HG03025 (cell line): ENCODE measurements at regions not wholly inside any gene's neighbourhood (a gene's known extent, or its start where the extent isn't known, plus 50 kb on each side); places are given as distances from the start of the nearest gene placed in this dataset.
"Not testable (repeated sequence)": the region's sequence is repeated elsewhere in the genome, so short reads cannot be mapped to it uniquely, and the experiment has no call there.

Experiments
- ATAC-seq: cut with Tn5 transposase; IDR thresholded peaks from one replicate; pipeline ENCODE4 v1.9.1; 2021; ENCODE audit warnings: mild to moderate bottlenecking, moderate library complexity; ENCODE audit not compliant: unreplicated experiment, low FRiP score

GRCh38 chr14:34381304-34381703, 80.7 kb downstream of the SPTSSA start:
- not testable (repeated sequence) for ATAC-seq

GRCh38 chr14:34380471-34380845, 81.6 kb downstream of the SPTSSA start:
- ATAC-seq = no peak

GRCh38 chr14:34379816-34380470, 82.1 kb downstream of the SPTSSA start:
- ATAC-seq = no peak

GRCh38 chr14:34376649-34377267, 85.3 kb downstream of the SPTSSA start:
- ATAC-seq = no peak

GRCh38 chr14:34374998-34375740, 86.9 kb downstream of the SPTSSA start:
- ATAC-seq = no peak

GRCh38 chr14:34373191-34373590, 88.8 kb downstream of the SPTSSA start:
- no peak for ATAC-seq

- ATAC-seq = no peak
Measured at GRCh38 chr14:34372786-34373185, 89.3 kb downstream of the SPTSSA start.

GRCh38 chr14:34369648-34370030, 92.4 kb downstream of the SPTSSA start:
- ATAC-seq = no peak

GRCh38 chr14:34368971-34369647, 92.9 kb downstream of the SPTSSA start:
- no peak for ATAC-seq

GRCh38 chr14:34368115-34368970, 93.7 kb downstream of the SPTSSA start:
- no peak for ATAC-seq

GRCh38 chr14:34365309-34365915, 96.6 kb downstream of the SPTSSA start:
- no peak for ATAC-seq

GRCh38 chr14:34364201-34364600, 97.8 kb downstream of the SPTSSA start:
- ATAC-seq = no peak

GRCh38 chr14:34363733-34364134, 98.3 kb downstream of the SPTSSA start:
- ATAC-seq = no peak

- ATAC-seq = no peak
Measured at GRCh38 chr14:34362641-34363251, 99.3 kb downstream of the SPTSSA start.

GRCh38 chr14:34361504-34362011, 100.5 kb downstream of the SPTSSA start:
- no peak for ATAC-seq

- no peak for ATAC-seq
Measured at GRCh38 chr14:34359420-34360117, 102.5 kb downstream of the SPTSSA start.

- ATAC-seq = no peak
Measured at GRCh38 chr14:34356264-34356654, 105.8 kb downstream of the SPTSSA start.

GRCh38 chr14:34355584-34356263, 106.3 kb downstream of the SPTSSA start:
- ATAC-seq = no peak
